Neural cell (in vitro differentiated cells): ENCODE measurements at regions not wholly inside any gene's neighbourhood (a gene's known extent, or its start where the extent isn't known, plus 50 kb on each side); places are given as distances from the start of the nearest gene placed in this dataset.

Source experiments
- CTCF ChIP-seq: fragments of 450-650 bp; IDR thresholded peaks from 2 replicates; pipeline ENCODE4 v1.5.1; 2014; ENCODE audit warnings: antibody characterized with exemption, mild to moderate bottlenecking, moderate library complexity; ENCODE audit not compliant: poor library complexity, severe bottlenecking
- POLR2AphosphoS5 ChIP-seq: IDR thresholded peaks from 2 replicates; pipeline ENCODE4 v1.6.1; 2012

- TF ChIP-seq POLR2AphosphoS5 (no peak), CTCF (no peak)
These were observed 812.0 kb upstream of the RAB6C start for GRCh38 chr2:129167456-129167855.
